ENCODE measurements at regions not wholly inside any gene's neighbourhood (a gene's known extent, or its start where the extent isn't known, plus 50 kb on each side); places are given as distances from the start of the nearest gene placed in this dataset.

- TF ChIP-seq EZH2 (IDR thresholded peaks at IDR 0.05; ENCODE audit: low read length, unreplicated experiment) (no peak), CTCF (conservative IDR thresholded peaks at IDR 0.05; ENCODE audit: low read depth, low read length) (no peak)
Measured at GRCh38 chr10:4226941-4227540, 442.0 kb upstream of the KLF6 start.

Measured in PC-3 (cell line).